GM21737 (cell line): ENCODE measurements at regions not wholly inside any gene's neighbourhood (a gene's known extent, or its start where the extent isn't known, plus 50 kb on each side); places are given as distances from the start of the nearest gene placed in this dataset.
"Not testable (repeated sequence)": the region's sequence is repeated elsewhere in the genome, so short reads cannot be mapped to it uniquely, and the experiment has no call there.

Experiments
- ATAC-seq: cut with Tn5 transposase; IDR thresholded peaks from one replicate; pipeline ENCODE4 v1.9.1; 2021; ENCODE audit warnings: mild to moderate bottlenecking, moderate library complexity; ENCODE audit not compliant: unreplicated experiment

GRCh38 chr1:105272376-105272775 lies 1522.7 kb downstream of the AMY1C start:
- not testable (repeated sequence) for ATAC-seq

GRCh38 chr1:105294838-105295237 lies 1545.1 kb downstream of the AMY1C start:
- no peak for ATAC-seq

DNA sequence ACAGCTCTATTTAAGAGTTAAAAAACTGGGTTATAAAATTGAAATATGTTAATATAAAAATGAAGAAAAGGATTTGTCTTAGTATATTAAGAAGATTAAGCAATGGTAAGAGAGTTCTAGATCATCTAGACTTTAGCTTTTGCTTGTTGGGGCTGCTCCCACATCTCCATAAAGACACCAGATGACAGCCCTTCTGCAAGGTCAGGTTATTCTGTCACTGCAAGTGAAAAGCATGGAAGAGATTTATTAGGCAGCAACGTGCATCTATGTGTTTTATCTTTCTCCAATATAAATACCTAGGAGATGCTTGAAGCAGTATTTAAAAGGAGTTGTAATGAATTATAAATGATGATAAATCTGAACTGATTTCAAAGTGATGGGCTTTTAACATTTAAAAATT lies 1560.4 kb downstream of the AMY1C start:
- ATAC-seq: no peak

DNA sequence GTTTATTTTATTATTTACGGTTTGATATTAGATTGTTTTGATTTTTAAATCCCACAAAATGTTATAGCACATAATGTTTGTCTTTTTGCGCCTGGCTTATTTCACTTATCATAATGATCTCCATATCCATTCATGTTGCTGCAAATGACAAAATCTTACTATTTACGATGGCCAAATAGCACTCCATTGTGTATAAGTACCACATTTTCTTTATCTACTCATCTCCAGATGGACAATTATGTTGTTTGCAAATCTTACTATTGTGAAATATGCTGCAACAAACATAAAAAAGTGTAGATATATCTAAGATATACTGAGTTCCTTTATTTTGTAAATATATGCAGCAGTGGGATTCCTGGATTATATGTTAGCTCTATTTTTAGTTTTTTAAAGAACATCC lies 1568.3 kb downstream of the AMY1C start:
- no peak for ATAC-seq

- no peak for ATAC-seq
These were observed 1577.2 kb downstream of the AMY1C start for GRCh38 chr1:105326886-105327285.

GRCh38 chr1:105337420-105337819 lies 1587.7 kb downstream of the AMY1C start:
- ATAC-seq: no peak

DNA sequence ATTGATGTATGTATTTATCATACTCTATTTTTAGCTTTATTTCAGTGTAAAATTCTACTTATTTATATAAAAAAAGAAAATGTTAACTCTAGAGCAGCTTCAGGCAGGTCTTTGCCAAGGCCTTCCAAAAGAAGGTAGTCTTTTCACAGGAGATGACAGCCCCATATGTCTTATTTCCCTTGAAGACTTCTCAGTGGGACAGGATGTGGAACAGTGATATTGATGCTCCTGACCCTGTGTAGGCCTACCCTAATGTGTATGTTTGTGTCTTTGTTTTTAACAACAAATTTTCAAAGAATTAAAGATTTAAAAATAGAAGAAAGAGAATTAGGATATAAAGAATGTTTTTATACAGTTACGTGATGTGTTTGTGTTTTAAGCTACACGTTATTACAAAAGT lies 1593.6 kb downstream of the AMY1C start:
- no peak for ATAC-seq

GRCh38 chr1:105359457-105359856 lies 1609.8 kb downstream of the AMY1C start:
- no peak for ATAC-seq

DNA sequence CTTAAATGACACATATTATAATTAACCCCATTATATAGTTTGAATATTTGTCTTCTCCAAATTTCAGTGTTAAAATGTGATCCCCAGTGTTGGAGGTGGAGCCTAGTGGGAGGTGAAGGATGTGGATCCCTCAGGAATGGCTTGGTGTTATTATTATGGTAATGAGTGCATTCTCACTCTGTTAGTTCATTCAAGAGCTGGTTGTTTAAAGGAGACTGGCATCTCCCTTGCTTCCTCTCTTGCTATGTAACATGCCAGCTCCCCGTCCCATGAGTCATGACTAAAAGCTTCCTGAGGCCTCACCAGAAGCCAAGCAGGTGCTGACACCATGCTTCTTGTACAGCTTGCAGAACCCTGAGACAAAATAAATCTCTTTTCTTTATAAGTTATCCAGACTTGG lies 1612.7 kb downstream of the AMY1C start:
- ATAC-seq: no peak

- no peak for ATAC-seq
These were observed 1618.7 kb downstream of the AMY1C start for GRCh38 chr1:105368446-105368845.

DNA sequence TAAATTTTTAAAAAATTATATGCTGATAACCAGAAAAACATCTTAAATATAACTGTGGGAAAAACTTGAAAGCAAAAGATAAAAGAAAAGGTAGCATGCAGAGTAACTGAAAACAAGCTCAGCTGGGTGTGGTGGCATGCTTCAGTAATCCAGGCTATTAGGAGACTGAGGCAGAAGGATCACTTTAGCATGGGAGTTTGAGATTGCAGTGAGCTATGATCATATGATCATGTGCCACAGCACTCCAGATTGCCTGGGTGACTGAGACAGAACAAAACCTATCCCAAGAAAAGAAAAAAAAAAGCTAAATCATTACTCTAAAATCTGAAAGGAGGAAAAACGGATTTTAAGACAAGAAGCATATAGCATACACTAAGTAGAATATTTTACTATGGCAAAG lies 1624.0 kb downstream of the AMY1C start:
- no peak for ATAC-seq

DNA sequence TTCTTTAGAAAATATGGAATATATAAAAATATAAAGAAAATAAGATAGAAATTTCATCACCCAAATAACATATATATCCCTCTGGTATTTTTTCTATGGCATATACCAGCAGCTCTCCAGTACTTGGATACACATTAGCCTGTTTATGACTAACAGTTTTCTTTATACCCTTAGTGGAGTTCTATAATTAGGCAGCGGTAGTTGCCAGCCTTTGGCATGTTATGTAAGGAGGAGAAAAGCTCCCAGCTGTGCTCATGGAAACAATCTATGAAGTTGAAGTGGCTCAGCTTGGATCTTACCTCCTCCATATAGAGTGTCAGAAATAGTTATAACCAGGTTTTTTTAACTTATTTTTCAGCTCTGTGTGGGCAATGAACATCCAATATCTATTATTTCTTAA lies 1636.8 kb downstream of the AMY1C start:
- no peak for ATAC-seq

GRCh38 chr1:105396001-105396400 lies 1646.3 kb downstream of the AMY1C start:
- ATAC-seq: no peak

DNA sequence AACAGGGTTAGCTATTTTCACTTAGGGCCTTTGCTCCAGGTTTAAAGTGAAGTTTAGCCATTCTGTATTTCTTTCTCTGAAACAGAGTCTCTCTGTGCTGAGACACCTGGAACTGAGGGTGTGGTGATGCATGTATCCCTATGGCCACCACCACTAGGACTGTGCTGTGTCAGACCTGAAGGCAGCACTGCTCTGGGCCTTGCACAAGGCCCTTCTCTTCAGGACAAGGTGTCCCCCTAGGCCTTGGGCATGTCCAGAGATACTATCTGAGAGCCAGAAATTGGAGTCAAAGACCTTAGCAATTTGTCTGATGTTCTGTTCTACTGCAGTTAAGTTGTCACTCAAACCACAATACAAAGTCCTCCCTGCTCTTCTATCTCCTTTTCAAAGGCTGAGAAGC lies 1649.2 kb downstream of the AMY1C start:
- no peak for ATAC-seq

GRCh38 chr1:105399716-105400115 lies 1650.0 kb downstream of the AMY1C start:
- ATAC-seq: no peak

DNA sequence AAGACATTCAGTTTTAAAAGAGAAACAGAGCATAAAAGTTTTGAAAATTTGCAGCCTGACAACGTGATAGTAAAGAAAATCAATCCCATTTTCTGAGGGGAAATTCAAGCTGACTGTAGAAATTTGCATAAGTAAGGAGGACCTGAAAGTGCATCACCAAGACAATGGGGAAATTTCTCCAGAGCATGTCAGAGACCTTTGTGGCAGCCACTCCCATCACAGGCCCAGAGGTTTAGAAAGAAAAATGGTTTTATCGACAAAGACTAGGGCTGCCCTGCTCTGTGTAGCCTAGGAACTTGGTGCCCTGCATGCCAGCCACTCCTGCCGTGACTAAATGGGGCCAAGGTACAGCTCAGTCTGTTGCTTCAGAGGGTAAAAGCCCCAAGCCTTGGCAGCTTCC lies 1640.2 kb upstream of the PRMT6 start:
- no peak for ATAC-seq

DNA sequence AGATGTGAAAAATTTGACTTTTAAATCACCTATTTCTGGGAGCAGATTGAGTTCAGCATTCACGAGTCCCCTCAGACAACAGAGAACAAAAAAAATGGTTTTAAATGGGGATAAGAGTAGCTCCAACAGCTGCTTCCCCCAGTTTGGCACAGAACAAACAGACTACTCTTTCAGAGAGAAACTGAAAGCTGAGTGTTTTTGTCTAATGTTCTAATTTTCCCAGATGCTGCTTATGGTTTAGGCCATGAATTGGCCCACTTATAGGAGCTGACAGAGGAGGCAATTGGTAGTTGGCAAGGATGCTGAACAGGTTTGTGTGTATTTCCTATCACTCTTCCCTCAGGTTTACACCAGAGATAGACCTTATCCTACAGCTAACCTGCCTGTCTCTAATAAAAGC lies 1637.4 kb upstream of the PRMT6 start:
- ATAC-seq: no peak

DNA sequence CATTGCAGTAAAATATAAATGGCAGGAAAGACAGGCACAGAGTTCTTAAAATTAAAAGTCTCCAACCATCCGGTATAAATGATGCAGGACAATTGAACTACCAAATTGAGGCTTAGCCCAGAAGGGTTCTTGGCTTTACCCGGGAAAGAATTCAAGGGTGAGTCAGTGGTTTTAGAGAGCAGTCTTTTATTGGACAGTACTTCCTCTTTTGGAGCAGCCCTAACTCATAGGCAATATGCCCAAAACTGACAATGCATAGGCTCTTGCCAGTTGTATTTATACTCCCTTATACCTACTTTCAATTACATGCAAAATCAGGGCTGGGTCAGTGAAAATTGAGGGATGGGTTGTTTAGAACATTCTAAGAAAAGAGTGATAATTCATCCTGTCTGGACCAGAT lies 1628.9 kb upstream of the PRMT6 start:
- no peak for ATAC-seq

DNA sequence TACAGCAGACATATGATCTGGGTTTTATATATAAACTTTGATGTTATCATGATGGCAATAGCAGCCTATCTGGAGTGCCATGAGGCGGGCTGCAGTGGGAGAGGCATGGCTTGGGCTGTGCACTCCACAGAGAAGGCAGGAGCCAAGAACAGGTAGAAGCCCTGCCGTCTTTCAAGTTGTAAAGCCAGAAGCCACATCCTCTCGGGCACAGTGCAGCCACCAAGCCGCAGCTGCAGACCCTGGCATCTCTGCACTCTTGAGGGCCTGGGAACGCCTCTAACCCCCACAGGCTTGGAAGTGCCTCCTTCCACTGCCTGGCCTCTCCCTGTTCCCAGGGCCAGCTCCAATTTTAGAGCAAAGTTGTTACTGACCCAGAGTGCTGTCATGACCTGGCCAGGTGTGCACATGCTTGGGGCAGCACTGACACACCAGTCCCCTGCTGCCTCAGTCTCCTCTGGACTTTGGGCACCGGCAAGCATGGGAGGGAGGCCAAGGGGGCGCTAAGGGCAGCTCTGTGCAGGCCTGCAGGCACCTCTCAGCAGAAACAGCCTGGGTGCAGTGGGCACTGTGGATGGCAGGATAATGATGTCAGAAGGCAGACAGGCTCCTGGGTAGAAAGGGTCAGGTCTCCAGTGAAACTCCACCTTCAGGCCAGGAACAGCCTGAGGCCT lies 1619.8 kb upstream of the PRMT6 start:
- no peak for ATAC-seq

DNA sequence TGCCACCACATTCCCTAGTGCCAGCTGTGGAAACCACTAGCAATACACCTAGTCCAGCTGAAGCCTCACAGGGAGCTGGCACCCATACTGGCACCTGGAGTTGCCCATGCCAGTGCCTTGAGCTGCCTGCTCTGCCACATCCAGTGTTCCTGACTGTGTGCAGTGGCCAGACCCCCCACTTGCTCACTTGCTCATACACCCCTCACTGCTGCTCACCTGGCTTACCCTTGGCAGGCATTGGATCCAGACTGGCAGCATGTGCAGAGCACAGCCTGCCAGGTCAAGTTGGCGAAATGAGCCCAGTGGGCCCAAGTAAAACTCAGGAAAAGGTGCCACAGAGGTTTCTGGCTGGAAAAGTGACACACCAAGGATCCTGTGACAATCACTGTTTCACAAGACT lies 1618.6 kb upstream of the PRMT6 start:
- ATAC-seq: no peak

DNA sequence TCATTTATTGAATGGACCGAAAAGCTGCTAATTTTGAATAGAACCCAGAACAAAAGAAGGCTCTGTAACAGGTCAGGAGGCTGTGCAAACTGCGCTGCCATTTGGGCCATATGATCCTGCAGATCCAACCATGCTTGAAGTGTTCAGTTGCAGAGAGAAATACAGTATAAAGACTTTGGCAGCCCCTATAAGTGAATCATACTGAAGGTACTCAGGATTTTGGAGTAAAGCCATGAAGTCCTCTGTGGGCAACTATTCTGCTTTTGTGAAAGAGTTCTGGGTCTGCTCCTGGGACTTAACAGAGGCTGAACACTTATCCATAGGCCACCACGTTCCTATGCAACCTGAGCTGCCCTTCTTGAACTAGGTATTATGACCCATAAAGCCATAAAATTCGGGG lies 1613.6 kb upstream of the PRMT6 start:
- no peak for ATAC-seq

GRCh38 chr1:105459759-105460158 lies 1596.7 kb upstream of the PRMT6 start:
- no peak for ATAC-seq

DNA sequence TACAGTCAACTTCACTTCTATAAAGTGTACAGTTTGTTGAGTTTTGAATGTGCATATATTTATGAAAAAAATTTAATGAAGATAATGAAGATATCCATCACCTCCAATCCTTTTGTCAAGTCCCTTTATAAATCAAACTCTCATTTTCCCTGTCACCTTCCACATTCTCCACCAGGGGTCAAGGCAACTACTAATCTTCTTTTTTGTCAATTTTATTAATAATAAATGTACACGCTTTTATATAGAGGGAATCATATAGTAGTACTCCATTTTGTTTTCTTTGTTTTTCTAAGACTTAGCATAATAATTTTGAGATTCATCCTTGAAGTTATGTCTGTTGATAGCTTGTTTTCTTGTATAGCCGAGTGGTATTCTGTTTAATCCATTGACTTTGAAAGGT lies 1594.2 kb upstream of the PRMT6 start:
- ATAC-seq: no peak
